Fibroblast of skin of right biceps (primary cell): ENCODE measurements at regions not wholly inside any gene's neighbourhood (a gene's known extent, or its start where the extent isn't known, plus 50 kb on each side); places are given as distances from the start of the nearest gene placed in this dataset.

ENCODE experiments used
- DNase-seq: peaks from one replicate; pipeline ENCODE4 v3.0.0-alpha.2; 2013

DNA sequence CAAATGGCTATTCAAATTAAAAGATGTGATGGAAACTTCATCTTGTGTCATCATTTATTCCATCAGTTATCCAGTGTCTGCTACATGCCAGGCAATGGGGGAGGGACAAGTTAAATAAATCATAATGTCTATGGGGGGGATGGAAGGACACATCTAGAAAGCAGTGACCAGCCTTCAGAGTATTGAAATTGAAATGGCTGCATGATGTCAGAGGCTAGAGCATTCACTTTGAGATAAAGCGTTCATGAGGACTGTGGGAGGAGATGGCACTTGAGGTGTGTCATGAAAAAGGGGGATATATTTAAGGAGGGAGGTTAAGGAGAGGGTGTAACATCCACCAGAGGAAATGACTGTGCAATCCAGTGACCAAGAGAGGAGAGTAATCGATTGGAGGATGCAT is 50.6 kb downstream of the SLIT2 start:
- no peak for DNase-seq

DNA sequence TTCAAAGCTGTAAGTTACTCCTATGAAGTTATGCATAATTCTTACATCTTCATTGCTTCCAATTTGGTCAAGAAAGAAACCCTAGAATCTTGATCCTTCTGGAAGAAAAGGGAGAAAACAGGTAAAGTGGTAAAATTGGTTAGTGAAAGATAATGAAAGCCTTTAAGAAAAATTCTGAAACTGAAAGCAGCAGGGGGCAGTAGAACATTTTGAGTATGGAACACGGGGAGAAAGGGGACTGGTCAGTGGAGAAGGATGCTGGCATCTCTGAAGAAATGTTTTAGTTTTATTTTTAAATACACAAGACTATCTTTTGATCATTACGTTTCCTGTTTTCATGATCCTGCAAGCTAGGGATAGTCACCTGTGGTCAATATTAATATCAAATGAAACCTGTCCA is 54.3 kb downstream of the SLIT2 start:
- DNase-seq = no peak

- peak; percentile 53 for DNase-seq
Observed at GRCh38 chr4:20311856-20312255, 60.2 kb downstream of the SLIT2 start.

GRCh38 chr4:20313237-20314030 is 61.7 kb downstream of the SLIT2 start:
- no peak for DNase-seq

DNA sequence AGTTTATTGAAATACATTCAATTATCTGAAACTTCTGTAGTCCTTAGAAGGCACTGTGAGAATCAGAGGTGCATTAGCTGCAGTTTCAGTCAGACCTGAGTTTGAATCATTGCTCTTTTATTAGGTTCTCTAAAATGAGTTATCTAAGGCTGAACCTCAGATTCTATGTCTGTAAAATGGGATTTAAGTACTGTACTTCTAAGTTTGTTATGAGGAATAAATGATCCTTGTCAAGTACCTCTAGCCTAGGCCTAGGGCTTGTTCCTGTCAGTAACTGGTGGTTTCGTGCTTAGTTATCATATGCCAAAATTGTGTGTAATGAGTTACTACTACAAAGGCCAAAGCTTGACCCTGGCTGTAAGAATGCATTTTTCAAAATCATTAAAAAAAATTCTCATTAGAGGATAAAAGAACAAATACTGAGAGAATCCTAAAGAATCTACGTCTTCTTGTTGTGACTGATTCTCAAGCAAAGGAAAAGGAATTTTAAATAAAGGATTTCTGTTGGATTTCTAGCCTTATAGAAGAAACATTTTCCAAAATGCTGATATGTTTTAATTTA is 65.8 kb downstream of the SLIT2 start:
- DNase-seq = no peak

- DNase-seq = no peak
Observed at GRCh38 chr4:20318001-20318908, 66.5 kb downstream of the SLIT2 start.

DNA sequence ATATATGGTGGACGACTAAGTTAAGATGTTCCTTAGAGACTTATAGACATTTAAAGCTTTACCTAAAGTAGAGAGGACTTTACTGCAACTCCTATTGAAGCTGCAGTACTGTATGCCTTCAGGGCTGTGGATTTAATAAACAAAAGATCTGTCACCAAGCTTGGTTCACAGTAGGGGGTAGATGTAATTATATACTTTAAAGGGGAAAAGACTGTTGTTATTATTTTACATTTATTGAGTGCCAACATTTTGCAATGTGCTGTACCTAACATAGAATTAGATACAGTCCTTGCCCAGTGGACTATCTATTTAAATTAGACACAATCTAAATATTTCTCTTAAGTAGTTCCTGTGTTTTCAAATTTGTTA is 67.2 kb downstream of the SLIT2 start:
- no peak for DNase-seq

GRCh38 chr4:20319825-20320612 is 68.3 kb downstream of the SLIT2 start:
- DNase-seq = no peak

DNA sequence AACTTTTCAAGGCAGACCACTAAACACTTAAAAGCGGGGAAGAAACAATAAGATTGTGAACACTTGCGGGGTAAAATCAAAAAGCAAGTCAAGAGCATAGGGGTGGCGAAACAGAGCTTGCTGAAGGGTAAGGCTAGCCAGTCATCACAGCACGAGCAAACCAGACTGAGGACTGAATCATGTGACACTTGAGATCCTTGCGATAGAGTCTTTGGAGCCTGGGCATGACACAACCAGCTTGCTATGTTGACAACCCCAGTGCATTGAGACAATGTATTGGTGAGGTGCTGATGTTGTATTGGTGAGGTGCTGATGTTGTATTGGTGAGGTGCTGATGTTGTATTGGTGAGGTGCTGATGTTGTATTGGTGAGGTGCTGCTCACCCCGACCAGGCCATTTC is 72.3 kb downstream of the SLIT2 start:
- peak; percentile 52 for DNase-seq

- no peak for DNase-seq
Observed at GRCh38 chr4:20326460-20326859, 74.8 kb downstream of the SLIT2 start.

DNA sequence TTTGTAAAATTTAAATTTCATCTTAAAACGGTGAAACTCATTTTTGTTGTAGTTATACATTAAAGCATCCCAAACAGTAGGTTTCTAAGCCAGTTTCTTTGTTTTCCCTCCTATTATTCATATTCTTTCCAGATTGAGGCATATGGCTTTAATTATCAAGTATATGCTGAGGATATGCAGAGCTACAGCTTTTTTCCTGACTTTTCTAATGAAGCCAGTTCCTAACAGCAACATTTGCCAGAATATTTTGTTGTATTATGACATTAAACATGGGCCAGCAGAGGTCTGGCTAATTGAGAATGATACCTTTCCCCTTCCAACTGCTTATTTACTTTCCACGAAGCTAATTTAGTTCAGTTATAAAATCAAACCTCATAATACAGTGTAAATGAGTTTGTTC is 75.3 kb downstream of the SLIT2 start:
- peak; percentile 58 for DNase-seq

GRCh38 chr4:20327808-20328207 is 76.1 kb downstream of the SLIT2 start:
- no peak for DNase-seq

DNA sequence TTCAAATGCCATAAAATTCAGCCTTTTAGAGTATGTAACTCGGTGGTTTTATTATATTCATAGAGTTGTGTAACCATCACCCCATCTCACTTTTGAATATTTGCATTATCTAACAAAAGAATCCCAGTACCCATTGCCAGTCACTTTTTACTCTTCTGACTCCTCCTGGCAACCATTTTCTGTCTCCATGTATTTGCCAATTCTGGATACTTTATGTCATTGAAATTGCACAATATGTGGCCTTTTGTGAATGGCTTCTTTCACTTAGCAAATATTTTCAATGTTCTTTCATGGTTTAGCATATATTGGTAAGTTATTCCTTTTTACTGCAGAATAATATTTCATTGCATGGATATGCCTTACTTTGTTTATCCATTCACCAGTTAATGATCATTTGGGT is 79.9 kb downstream of the SLIT2 start:
- DNase-seq = no peak

DNA sequence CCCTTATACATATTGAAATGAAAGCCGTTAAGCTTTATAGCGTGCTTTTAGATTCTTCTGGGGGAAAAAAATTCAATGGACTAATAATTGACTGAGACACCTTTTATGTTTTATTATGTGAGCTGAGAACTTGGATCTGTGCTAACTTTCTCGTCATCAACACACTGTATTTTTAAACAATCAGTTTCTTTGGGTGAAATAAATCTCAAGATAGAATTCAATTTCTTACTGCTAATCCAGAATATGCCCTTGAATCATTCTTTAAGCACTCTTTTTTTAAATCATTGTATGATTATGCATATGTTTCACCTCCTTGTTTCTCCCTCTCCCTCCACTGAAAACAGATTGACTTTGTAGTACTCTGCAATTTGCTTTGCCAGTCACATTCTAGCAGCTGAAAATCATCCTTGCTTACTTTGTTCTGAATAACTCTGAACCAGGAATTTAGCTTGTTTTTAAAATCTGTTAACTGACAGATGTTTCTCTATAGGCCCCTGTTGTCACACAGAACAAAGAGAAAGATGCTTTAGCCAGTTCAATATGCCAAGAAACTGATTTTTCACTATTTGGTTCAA is 81.5 kb downstream of the SLIT2 start:
- DNase-seq = no peak

DNA sequence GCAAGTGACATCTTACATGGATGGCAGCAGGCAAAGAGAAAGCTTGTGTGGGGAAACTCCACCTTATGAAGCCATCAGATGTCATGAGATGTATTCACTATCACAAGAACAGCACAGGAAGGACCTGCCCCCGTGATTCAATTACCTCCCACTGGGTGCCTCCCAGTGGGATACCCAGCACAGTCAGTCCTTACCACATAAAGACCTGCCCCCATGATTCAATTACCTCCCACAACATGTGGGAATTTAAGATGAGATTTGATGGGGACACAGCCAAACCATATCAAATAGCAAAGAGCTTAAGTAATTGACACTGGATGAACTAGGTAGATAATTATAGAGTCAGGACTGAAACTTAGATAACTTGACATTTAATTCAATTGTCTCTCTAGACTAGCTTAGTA is 85.6 kb downstream of the SLIT2 start:
- DNase-seq = peak; percentile 65

DNA sequence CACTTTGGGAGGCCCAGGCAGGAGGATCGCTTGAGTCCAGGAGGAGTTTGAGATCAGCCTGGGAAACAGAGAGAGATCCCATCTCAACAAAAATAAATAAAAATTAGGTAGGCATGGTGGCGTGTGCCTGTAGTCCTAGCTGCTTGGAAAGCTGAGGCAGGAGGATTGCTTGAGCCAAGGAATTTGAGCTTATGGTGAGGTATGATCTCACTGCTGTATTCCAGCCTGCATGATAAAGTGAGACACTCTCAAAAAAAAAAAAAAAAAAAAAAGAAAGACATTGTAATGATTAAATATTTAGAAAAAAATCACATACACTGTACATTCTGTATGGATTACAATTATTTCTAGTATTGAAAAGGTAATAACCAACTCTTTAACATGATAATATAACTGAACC is 87.1 kb downstream of the SLIT2 start:
- DNase-seq = no peak

DNA sequence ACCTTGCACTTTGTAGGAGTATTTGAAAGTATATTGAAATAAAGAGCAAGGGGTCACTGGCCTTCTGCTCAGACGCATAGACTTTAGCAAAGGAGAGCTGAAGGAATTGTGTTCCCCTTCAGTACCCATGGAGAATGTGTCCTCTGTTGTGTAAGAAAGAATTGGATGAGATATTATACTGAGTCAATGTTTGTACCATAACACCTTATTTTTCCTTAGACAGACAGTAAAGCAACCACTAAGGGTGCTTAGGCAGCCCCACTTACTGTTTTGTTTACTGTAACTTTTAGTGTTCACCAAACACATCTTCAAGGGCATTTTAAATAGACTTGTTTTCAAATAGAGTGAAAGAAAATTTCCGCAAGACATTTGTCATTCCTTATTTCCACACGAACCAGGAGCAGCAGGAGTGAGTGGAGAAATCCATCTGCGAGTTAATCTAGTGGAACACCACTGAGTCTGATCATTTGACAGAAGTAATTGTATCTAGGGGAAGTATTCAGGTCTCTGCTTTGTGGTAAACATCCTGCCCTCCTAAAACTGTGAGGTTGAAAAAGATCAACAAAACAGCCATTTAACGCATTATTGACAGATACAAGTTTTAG is 89.5 kb downstream of the SLIT2 start:
- no peak for DNase-seq

- no peak for DNase-seq
Observed at GRCh38 chr4:20347531-20347930, 95.8 kb downstream of the SLIT2 start.

- DNase-seq = no peak
Observed at GRCh38 chr4:20348411-20348810, 96.7 kb downstream of the SLIT2 start.

- no peak for DNase-seq
Observed at GRCh38 chr4:20351360-20352162, 99.9 kb downstream of the SLIT2 start.

GRCh38 chr4:20352163-20352431 is 100.4 kb downstream of the SLIT2 start:
- DNase-seq = no peak

DNA sequence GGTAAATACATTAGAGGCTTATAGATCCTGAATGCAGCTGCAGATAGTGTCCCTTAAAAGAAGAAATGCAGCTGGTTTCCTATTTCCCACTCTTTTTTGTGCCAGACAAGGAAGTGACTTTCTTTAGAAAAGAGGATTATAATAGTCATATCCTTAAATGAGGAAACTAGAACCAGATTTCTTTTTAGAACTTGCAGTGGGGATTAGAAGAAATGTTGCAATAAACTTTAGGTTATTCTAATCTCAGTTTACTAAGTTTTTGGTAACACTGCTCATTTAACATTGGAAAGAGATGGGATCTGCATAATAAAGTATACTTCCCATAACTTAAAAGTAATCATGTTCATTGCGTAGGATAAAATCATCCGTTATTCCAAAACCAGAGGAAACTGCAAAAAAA is 101.9 kb downstream of the SLIT2 start:
- DNase-seq = no peak
